HL-60 (cell line): ENCODE measurements at regions not wholly inside any gene's neighbourhood (a gene's known extent, or its start where the extent isn't known, plus 50 kb on each side); places are given as distances from the start of the nearest gene placed in this dataset.

Source experiments
- DNase-seq, 2 experiments: peaks; one replicate each; pipeline ENCODE4 v3.0.0-alpha.2; 2010 to 2020; ENCODE audit warnings: low read depth in 1 of 2, low spot score in 1 of 2
- H3K27ac ChIP-seq: fragments of 250-450 bp; sonication (Bioruptor Pico); replicated peaks from 2 replicates; pipeline ENCODE4 v1.5.1; 2020; ENCODE audit warnings: mild to moderate bottlenecking, moderate library complexity
- H3K27me3 ChIP-seq: fragments of 250-450 bp; sonication (Bioruptor Pico); 2 replicates; pipeline ENCODE4 v1.5.1; 2021; ENCODE audit warnings: mild to moderate bottlenecking, moderate library complexity; ENCODE audit not compliant: insufficient read depth, poor library complexity, severe bottlenecking
- H3K4me3 ChIP-seq: replicated peaks from 2 replicates; pipeline ENCODE4 v1.5.1; 2011; ENCODE audit warnings: mild to moderate bottlenecking, control low read depth, low read length; ENCODE audit not compliant: insufficient read depth
- CTCF ChIP-seq: IDR thresholded peaks from one replicate; pipeline ENCODE4 v1.5.1; 2011; ENCODE audit warnings: low read length, control low read depth, inconsistent platforms; ENCODE audit not compliant: insufficient read depth
- GABPA ChIP-seq: IDR thresholded peaks from 2 replicates; pipeline ENCODE4 v1.6.1; 2012; ENCODE audit warnings: low read depth
- POLR2AphosphoS5 ChIP-seq: IDR thresholded peaks from 2 replicates; pipeline ENCODE4 v1.6.1; 2012; ENCODE audit warnings: low read depth
- SPI1 ChIP-seq: IDR thresholded peaks from 2 replicates; pipeline ENCODE4 v1.6.1; 2012; ENCODE audit warnings: low read depth, mild to moderate bottlenecking, borderline replicate concordance
- TF ChIP-seq, protein P1 (sequence below): IDR thresholded peaks from 2 replicates; pipeline ENCODE4 v1.6.1; 2012; ENCODE audit warnings: low read depth; ENCODE audit not compliant: insufficient replicate concordance

GRCh38 chr2:16861530-16861929 is 195.9 kb upstream of the CYRIA start:
- Histone ChIP-seq H3K4me3 (no peak overlapping the region), H3K27ac (no peak overlapping the region), H3K27me3 (no peaks in the 10 kb centered on the region)
- TF ChIP-seq, protein P1, sequence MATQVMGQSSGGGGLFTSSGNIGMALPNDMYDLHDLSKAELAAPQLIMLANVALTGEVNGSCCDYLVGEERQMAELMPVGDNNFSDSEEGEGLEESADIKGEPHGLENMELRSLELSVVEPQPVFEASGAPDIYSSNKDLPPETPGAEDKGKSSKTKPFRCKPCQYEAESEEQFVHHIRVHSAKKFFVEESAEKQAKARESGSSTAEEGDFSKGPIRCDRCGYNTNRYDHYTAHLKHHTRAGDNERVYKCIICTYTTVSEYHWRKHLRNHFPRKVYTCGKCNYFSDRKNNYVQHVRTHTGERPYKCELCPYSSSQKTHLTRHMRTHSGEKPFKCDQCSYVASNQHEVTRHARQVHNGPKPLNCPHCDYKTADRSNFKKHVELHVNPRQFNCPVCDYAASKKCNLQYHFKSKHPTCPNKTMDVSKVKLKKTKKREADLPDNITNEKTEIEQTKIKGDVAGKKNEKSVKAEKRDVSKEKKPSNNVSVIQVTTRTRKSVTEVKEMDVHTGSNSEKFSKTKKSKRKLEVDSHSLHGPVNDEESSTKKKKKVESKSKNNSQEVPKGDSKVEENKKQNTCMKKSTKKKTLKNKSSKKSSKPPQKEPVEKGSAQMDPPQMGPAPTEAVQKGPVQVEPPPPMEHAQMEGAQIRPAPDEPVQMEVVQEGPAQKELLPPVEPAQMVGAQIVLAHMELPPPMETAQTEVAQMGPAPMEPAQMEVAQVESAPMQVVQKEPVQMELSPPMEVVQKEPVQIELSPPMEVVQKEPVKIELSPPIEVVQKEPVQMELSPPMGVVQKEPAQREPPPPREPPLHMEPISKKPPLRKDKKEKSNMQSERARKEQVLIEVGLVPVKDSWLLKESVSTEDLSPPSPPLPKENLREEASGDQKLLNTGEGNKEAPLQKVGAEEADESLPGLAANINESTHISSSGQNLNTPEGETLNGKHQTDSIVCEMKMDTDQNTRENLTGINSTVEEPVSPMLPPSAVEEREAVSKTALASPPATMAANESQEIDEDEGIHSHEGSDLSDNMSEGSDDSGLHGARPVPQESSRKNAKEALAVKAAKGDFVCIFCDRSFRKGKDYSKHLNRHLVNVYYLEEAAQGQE = no peak
- TF ChIP-seq POLR2AphosphoS5 (no peak), CTCF (no peak), SPI1 (no peak), GABPA (no peak)
- peak in 1 of 2 experiments; percentile 86 for DNase-seq

DNA sequence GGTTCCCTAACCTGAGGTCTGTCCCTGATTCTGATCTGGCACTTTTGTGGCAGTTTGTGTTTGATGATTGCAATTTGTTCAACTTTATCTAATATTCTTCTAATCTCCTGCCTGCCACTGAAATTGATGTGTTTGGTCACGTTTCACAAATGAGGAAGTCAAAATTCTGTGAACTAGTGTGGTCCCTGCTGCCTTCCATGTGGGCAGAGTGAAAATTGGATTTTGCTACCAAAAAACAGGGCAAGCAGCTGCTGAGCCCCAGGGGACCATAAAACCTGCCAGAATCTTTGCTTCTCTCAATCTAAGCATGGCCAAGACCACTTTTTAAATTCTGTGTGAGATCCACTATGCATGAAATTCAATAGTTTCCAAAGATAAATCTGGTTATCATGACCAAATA is 195.5 kb upstream of the CYRIA start:
- DNase-seq = peak in 1 of 2 experiments; percentile 22
- H3K27me3 ChIP-seq = no peaks in the 10 kb centered on the region
- no peak overlapping the region for H3K4me3 ChIP-seq
- H3K27ac ChIP-seq = no peak overlapping the region
- TF ChIP-seq POLR2AphosphoS5 = no peak
- TF ChIP-seq, protein P1 = no peak
- no peak for TF ChIP-seq GABPA
- peak; percentile 72 for TF ChIP-seq SPI1
- no peak for TF ChIP-seq CTCF

DNA sequence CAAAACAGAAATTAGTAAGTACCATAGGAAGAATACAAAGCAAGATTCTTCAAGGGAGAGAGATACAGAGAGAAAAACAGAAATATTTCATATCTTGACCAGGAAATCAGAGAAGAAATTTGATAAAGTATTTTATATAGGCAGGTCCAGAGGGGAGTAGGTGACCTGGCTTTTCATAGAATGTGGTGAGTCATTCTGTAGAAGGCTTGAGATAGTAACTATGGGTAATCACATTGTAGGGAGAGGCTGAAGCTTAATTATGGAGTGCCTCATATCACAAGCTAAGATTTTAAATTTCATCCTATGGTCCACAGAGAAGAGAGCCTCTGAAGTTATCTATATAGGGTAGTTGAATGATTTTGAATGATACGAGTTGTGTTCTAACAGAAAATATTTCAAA is 195.0 kb upstream of the CYRIA start:
- TF ChIP-seq GABPA (no peak), CTCF (no peak), POLR2AphosphoS5 (no peak), SPI1 (no peak)
- TF ChIP-seq, protein P1 = no peak
- no peak for DNase-seq
- no peak overlapping the region for H3K27ac ChIP-seq
- H3K4me3 ChIP-seq = no peak overlapping the region
- no peaks in the 10 kb centered on the region for H3K27me3 ChIP-seq
